K562 (cell line): ENCODE measurements at regions not wholly inside any gene's neighbourhood (a gene's known extent, or its start where the extent isn't known, plus 50 kb on each side); places are given as distances from the start of the nearest gene placed in this dataset.
A peak's percentile ranks its signal among the peaks of the same experiment; 100 is the strongest.

Experiments used
- ATAC-seq: fragments of 200-7000 bp; cut with Tn5 transposase; 3 replicates; pipeline ENCODE4 v1.9.1; 2020; ENCODE audit warnings: moderate library complexity
- BruUV-seq: library from RNA; stranded (reverse); fragments of 400-500 nt; replicated peaks from 2 replicates; lab custom pipeline; 2021; lab: Mats Ljungman, UMichigan
- CTCF ChIA-PET: fragments of 300-600 bp; formaldehyde crosslinking; extraction: SDS; loops from one replicate; lab custom pipeline; 2021; ENCODE audit warnings: low intra/inter-chr PET ratio; lab: Yijun Ruan, JAX
- POLR2A ChIA-PET: fragments of 300-600, 350-650 bp; sonication (Branson Sonifier 250); formaldehyde crosslinking; extraction: SDS; loops from one replicate; lab custom pipeline; 2021; ENCODE audit warnings: antibody characterized with exemption, inconsistent platforms; lab: Yijun Ruan, JAX
- DNase-seq, 4 experiments: peaks; one replicate each; pipeline versions ENCODE4 v3.0.0 to v3.0.0-alpha.2; 2011 to 2018; ENCODE audit warnings: low spot score in 3 of 4, mixed read lengths in 3 of 4; ENCODE audit errors: extremely low read depth in 1 of 4
- FAIRE-seq: peaks from 2 replicates; lab custom pipeline; 2011; peaks lifted over from hg19 to GRCh38; lab: Jason Lieb, UNC
- H2AFZ ChIP-seq: 2 replicates; pipeline ENCODE4 v1.6.0; 2011; ENCODE audit warnings: low read depth, low read length, control low read depth, inconsistent platforms
- H3K27ac ChIP-seq: fragments of 200-600 bp; 3 replicates; pipeline ENCODE4 v1.8.0; 2011; ENCODE audit warnings: low read depth, mild to moderate bottlenecking, control low read depth, inconsistent platforms, low read length, moderate library complexity, mixed read lengths; ENCODE audit errors: extremely low read depth
- H3K27me3 ChIP-seq, 2 experiments: fragments of 300-600 bp in 1 of 2; 2 replicates in 1 of 2; 3 replicates in 1 of 2; pipeline versions ENCODE4 v1.6.0 to v1.8.0; 2011; ENCODE audit warnings: inconsistent platforms in 2 of 2, low read length in 2 of 2, mild to moderate bottlenecking in 1 of 2, mixed read lengths in 1 of 2, moderate library complexity in 1 of 2; ENCODE audit not compliant: control insufficient read depth in 2 of 2, insufficient read depth in 2 of 2
- H3K36me3 ChIP-seq: fragments of 300-600 bp; 3 replicates; pipeline ENCODE4 v1.8.0; 2011; ENCODE audit warnings: mild to moderate bottlenecking, low read length, inconsistent platforms; ENCODE audit not compliant: control insufficient read depth, insufficient read depth
- H3K4me1 ChIP-seq, 2 experiments: fragments of 200-600 bp in 1 of 2; replicated peaks in 1 of 2; 2 replicates in 1 of 2; 3 replicates in 1 of 2; pipeline versions ENCODE4 v1.5.1 to v1.8.0; 2011; ENCODE audit warnings: inconsistent platforms in 2 of 2, low read length in 2 of 2, mild to moderate bottlenecking in 1 of 2, mixed read lengths in 1 of 2, moderate library complexity in 1 of 2; ENCODE audit not compliant: control insufficient read depth in 2 of 2, insufficient read depth in 2 of 2
- H3K4me2 ChIP-seq: 2 replicates; pipeline ENCODE4 v1.6.1; 2011; ENCODE audit warnings: low read length, control low read depth, inconsistent platforms, mixed read lengths; ENCODE audit not compliant: insufficient read depth
- H3K4me3 ChIP-seq: fragments of 200-600 bp; sonication (generic), shearing (Covaris generic); 2 replicates; pipeline ENCODE4 v1.5.1; 2016; ENCODE audit warnings: control low read depth, inconsistent platforms
- H3K79me2 ChIP-seq: fragments of 200-600 bp; 3 replicates; pipeline ENCODE4 v1.8.0; 2011; ENCODE audit warnings: low read length, inconsistent platforms; ENCODE audit not compliant: control insufficient read depth, insufficient read depth
- H3K9ac ChIP-seq, 2 experiments: 2 replicates each; pipeline versions ENCODE4 v1.6.0 to v1.6.1; 2011; ENCODE audit warnings: low read depth in 2 of 2, low read length in 2 of 2, control low read depth in 1 of 2, inconsistent platforms in 1 of 2, mild to moderate bottlenecking in 1 of 2, mixed read lengths in 1 of 2; ENCODE audit not compliant: insufficient read depth in 1 of 2
- H3K9me1 ChIP-seq: one replicate; pipeline ENCODE4 v1.6.0; 2011; ENCODE audit warnings: inconsistent platforms, mild to moderate bottlenecking, low read length, moderate library complexity; ENCODE audit not compliant: control insufficient read depth, insufficient read depth
- H3K9me3 ChIP-seq: replicated peaks from 2 replicates; pipeline ENCODE4 v1.5.1; 2011; ENCODE audit warnings: low read depth, low read length, inconsistent platforms; ENCODE audit not compliant: control insufficient read depth, insufficient read depth
- H4K20me1 ChIP-seq: replicated peaks from 2 replicates; pipeline ENCODE4 v1.6.1; 2011; ENCODE audit warnings: low read length, inconsistent platforms, mixed read lengths; ENCODE audit not compliant: control insufficient read depth, insufficient read depth
- AFF1 ChIP-seq, 2 experiments: fragments of 450-650 bp; IDR thresholded peaks; 2 replicates each; pipeline ENCODE4 v1.6.1; 2018; ENCODE audit warnings: mild to moderate bottlenecking in 2 of 2, low read depth in 1 of 2; ENCODE audit not compliant: partially characterized antibody in 2 of 2
- CBFB ChIP-seq: sonication (generic); formaldehyde crosslinking; IDR thresholded peaks from 2 replicates; pipeline ENCODE4 v1.4.0; 2020; ENCODE audit warnings: mild to moderate bottlenecking, missing genetic modification reagents
- COPS2 ChIP-seq: fragments of 450-650 bp; conservative IDR thresholded peaks from 2 replicates; pipeline ENCODE4 v1.6.1; 2016; ENCODE audit warnings: mild to moderate bottlenecking, moderate library complexity
- ZNF174 ChIP-seq: fragments of 250-450 bp; sonication (Bioruptor Pico); IDR thresholded peaks from 2 replicates; pipeline ENCODE4 v1.4.0; 2020; ENCODE audit warnings: mild to moderate bottlenecking
- WGBS: fragments of 100-300 bp; shearing (Covaris generic); methylation state at CpG from one replicate; pipeline ENCODE4 v1.1.6; 2016; ENCODE audit warnings: low coverage, mixed read lengths; ENCODE audit not compliant: insufficient coverage; ENCODE audit errors: missing lambda C conversion rate; 5-methylcytosine and 5-hydroxymethylcytosine counted together
- in situ Hi-C: fragments of 300-500 bp; cut with MboI; formaldehyde crosslinking; loops from 4 replicates; pipeline ENCODE4 v1.15.0; 2018; ENCODE audit warnings: inconsistent platforms, mixed read lengths
- intact Hi-C: fragments of 100-400 bp; cut with micrococcal nuclease; formaldehyde crosslinking; loops from 2 replicates; pipeline ENCODE4 v1.14.2; 2022

GRCh38 chr1:244154508-244154871, 103.4 kb downstream of the ZBTB18 start (continued):
- TF ChIP-seq AFF1 (IDR thresholded peaks at IDR 0.05; ENCODE audit: low read depth in 1 of 2, partially characterized antibody in 2 of 2) (no peak), ZNF174 (CRISPR knock-in tag) (no peak), CBFB (no peak)
- TF ChIP-seq, all 486 proteins: peak for 0

- WGBS, result 1% methylated on average over 21 of the region's 21 CpGs
- H3K79me2 ChIP-seq, result no peaks in the 10 kb centered on the region
- BruUV-seq, result no TSS peak
- DNase-seq, result no peak
- no peaks in the 10 kb centered on the region for H3K9me1 ChIP-seq
- FAIRE-seq, result no peak
- intact Hi-C loops (no loop called here), in situ Hi-C loops (no loop called here)
- H3K4me1 ChIP-seq, result peaks cover 0 to 6% of the 10 kb centered on the region in 2 experiments; a peak in 1 of 5 replicates
- H3K9ac ChIP-seq, result peak overlapping the region in 1 of 2 experiments; percentile 14; a peak in 1 of 4 replicates
- no peaks in the 10 kb centered on the region for H3K9me3 ChIP-seq
- ATAC-seq, result peak; percentile 79
- H3K36me3 ChIP-seq, result no peaks in the 10 kb centered on the region
- no peak overlapping the region for H3K27ac ChIP-seq
- no peak for TF ChIP-seq COPS2
- H4K20me1 ChIP-seq, result no peaks in the 10 kb centered on the region
- H2AFZ ChIP-seq, result no peak overlapping the region
- CTCF ChIA-PET, result no interaction called here
- no peak overlapping the region for H3K4me3 ChIP-seq
- POLR2A ChIA-PET, result interaction anchor here (0.5 kb wide), 1 partner anchor 48 kb away, joined by 3 read pairs; no protein-coding TSS in a partner anchor
- H3K27me3 ChIP-seq, result peaks cover 30 to 31% of the 10 kb centered on the region in 2 experiments
- no peak overlapping the region for H3K4me2 ChIP-seq
Observed at GRCh38 chr1:244154872-244155531, 103.9 kb downstream of the ZBTB18 start.
